ENCODE measurements at regions not wholly inside any gene's neighbourhood (a gene's known extent, or its start where the extent isn't known, plus 50 kb on each side); places are given as distances from the start of the nearest gene placed in this dataset.

DNA sequence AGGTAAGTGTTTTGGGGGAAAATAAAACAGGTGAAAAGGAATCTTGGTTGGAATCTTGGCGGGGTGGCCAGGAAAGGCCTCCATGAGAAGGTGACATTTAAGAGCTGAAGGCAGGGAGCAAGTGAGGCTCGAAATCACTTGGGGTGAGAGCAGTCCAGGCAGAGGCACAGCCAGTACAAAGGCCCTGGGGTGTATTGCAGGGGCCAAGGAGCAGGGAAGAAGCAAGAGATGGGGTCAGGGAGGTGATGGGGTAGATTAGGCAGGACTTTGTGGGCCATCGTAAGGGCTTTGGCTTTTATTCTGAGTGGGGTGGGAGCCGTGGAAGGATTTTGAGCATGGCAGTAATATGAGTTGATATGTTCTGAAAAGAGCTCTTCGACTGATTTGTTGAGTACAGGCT lies 551.1 kb downstream of the MN1 start:
- no peak for ATAC-seq
- TF ChIP-seq ARNTL (CRISPR knock-in tag; IDR thresholded peaks at IDR 0.05; ENCODE audit: borderline replicate concordance, low read depth) (no peak), ZFP3 (CRISPR knock-in tag; IDR thresholded peaks at IDR 0.05) (no peak), ZFP30 (CRISPR knock-in tag; IDR thresholded peaks at IDR 0.05) (no peak), ZNF565 (CRISPR knock-in tag; conservative IDR thresholded peaks at IDR 0.05; ENCODE audit: low read depth) (no peak), RARB (CRISPR knock-in tag; IDR thresholded peaks at IDR 0.05) (no peak), ZC3H10 (CRISPR knock-in tag; IDR thresholded peaks at IDR 0.05) (no peak), ZNF8 (CRISPR knock-in tag; IDR thresholded peaks at IDR 0.05) (no peak), TCF4 (CRISPR knock-in tag; IDR thresholded peaks at IDR 0.05; ENCODE audit: borderline replicate concordance) (no peak), CSDC2 (CRISPR knock-in tag; IDR thresholded peaks at IDR 0.05) (no peak)
- TF ChIP-seq, protein P1, sequence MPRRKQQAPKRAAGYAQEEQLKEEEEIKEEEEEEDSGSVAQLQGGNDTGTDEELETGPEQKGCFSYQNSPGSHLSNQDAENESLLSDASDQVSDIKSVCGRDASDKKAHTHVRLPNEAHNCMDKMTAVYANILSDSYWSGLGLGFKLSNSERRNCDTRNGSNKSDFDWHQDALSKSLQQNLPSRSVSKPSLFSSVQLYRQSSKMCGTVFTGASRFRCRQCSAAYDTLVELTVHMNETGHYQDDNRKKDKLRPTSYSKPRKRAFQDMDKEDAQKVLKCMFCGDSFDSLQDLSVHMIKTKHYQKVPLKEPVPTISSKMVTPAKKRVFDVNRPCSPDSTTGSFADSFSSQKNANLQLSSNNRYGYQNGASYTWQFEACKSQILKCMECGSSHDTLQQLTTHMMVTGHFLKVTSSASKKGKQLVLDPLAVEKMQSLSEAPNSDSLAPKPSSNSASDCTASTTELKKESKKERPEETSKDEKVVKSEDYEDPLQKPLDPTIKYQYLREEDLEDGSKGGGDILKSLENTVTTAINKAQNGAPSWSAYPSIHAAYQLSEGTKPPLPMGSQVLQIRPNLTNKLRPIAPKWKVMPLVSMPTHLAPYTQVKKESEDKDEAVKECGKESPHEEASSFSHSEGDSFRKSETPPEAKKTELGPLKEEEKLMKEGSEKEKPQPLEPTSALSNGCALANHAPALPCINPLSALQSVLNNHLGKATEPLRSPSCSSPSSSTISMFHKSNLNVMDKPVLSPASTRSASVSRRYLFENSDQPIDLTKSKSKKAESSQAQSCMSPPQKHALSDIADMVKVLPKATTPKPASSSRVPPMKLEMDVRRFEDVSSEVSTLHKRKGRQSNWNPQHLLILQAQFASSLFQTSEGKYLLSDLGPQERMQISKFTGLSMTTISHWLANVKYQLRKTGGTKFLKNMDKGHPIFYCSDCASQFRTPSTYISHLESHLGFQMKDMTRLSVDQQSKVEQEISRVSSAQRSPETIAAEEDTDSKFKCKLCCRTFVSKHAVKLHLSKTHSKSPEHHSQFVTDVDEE (CRISPR knock-in tag; IDR thresholded peaks at IDR 0.05), result no peak
- TF ChIP-seq, protein P2, sequence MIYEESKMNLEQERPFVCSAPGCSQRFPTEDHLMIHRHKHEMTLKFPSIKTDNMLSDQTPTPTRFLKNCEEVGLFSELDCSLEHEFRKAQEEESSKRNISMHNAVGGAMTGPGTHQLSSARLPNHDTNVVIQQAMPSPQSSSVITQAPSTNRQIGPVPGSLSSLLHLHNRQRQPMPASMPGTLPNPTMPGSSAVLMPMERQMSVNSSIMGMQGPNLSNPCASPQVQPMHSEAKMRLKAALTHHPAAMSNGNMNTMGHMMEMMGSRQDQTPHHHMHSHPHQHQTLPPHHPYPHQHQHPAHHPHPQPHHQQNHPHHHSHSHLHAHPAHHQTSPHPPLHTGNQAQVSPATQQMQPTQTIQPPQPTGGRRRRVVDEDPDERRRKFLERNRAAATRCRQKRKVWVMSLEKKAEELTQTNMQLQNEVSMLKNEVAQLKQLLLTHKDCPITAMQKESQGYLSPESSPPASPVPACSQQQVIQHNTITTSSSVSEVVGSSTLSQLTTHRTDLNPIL (CRISPR knock-in tag; IDR thresholded peaks at IDR 0.05; ENCODE audit: low read depth), result no peak

DNA sequence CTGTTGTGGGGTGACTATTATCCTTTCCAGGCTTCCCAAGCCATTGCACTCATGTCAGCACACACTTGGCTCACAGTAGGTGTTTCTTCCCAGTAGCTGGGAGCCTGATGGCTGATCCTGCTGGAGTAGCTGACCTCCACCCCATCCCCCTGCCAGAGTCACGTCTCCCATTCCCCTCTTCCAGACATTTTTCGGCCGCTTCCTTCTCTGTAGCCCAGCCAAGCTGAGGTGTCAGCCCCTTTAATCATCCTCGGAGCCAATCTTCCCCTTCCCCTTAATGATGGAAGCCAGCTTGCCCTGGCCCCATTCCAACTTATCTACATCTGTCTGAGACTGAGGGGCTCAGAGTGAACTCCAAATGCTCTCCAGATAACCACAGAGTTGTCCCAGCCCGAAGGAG lies 550.7 kb downstream of the MN1 start:
- no peak for ATAC-seq
- TF ChIP-seq, protein P3, sequence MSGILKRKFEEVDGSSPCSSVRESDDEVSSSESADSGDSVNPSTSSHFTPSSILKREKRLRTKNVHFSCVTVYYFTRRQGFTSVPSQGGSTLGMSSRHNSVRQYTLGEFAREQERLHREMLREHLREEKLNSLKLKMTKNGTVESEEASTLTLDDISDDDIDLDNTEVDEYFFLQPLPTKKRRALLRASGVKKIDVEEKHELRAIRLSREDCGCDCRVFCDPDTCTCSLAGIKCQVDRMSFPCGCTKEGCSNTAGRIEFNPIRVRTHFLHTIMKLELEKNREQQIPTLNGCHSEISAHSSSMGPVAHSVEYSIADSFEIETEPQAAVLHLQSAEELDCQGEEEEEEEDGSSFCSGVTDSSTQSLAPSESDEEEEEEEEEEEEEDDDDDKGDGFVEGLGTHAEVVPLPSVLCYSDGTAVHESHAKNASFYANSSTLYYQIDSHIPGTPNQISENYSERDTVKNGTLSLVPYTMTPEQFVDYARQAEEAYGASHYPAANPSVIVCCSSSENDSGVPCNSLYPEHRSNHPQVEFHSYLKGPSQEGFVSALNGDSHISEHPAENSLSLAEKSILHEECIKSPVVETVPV (CRISPR knock-in tag; IDR thresholded peaks at IDR 0.05), result no peak
- TF ChIP-seq GLIS3 (CRISPR knock-in tag; IDR thresholded peaks at IDR 0.05), result no peak
- no peak for TF ChIP-seq ARNTL (CRISPR knock-in tag; IDR thresholded peaks at IDR 0.05; ENCODE audit: borderline replicate concordance, low read depth)
- TF ChIP-seq, protein P4, sequence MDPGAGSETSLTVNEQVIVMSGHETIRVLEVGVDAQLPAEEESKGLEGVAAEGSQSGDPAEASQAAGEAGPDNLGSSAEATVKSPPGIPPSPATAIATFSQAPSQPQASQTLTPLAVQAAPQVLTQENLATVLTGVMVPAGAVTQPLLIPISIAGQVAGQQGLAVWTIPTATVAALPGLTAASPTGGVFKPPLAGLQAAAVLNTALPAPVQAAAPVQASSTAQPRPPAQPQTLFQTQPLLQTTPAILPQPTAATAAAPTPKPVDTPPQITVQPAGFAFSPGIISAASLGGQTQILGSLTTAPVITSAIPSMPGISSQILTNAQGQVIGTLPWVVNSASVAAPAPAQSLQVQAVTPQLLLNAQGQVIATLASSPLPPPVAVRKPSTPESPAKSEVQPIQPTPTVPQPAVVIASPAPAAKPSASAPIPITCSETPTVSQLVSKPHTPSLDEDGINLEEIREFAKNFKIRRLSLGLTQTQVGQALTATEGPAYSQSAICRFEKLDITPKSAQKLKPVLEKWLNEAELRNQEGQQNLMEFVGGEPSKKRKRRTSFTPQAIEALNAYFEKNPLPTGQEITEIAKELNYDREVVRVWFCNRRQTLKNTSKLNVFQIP (CRISPR knock-in tag; IDR thresholded peaks at IDR 0.05; ENCODE audit: borderline replicate concordance, low read depth), result no peak
- TF ChIP-seq ISL1 (CRISPR knock-in tag; IDR thresholded peaks at IDR 0.05), result no peak
- no peak for TF ChIP-seq TCF4 (CRISPR knock-in tag; IDR thresholded peaks at IDR 0.05; ENCODE audit: borderline replicate concordance)
- no peak for TF ChIP-seq RARB (CRISPR knock-in tag; IDR thresholded peaks at IDR 0.05)
- TF ChIP-seq ZNF70 (CRISPR knock-in tag; IDR thresholded peaks at IDR 0.05), result no peak
- no peak for TF ChIP-seq ZFP30 (CRISPR knock-in tag; IDR thresholded peaks at IDR 0.05)
- TF ChIP-seq ZNF8 (CRISPR knock-in tag; IDR thresholded peaks at IDR 0.05), result no peak
- no peak for TF ChIP-seq TOX (CRISPR knock-in tag; IDR thresholded peaks at IDR 0.05; ENCODE audit: borderline replicate concordance)
- TF ChIP-seq, protein P1 (CRISPR knock-in tag; IDR thresholded peaks at IDR 0.05), result no peak
- TF ChIP-seq ZNF565 (CRISPR knock-in tag; conservative IDR thresholded peaks at IDR 0.05; ENCODE audit: low read depth), result no peak
- TF ChIP-seq, protein P5, sequence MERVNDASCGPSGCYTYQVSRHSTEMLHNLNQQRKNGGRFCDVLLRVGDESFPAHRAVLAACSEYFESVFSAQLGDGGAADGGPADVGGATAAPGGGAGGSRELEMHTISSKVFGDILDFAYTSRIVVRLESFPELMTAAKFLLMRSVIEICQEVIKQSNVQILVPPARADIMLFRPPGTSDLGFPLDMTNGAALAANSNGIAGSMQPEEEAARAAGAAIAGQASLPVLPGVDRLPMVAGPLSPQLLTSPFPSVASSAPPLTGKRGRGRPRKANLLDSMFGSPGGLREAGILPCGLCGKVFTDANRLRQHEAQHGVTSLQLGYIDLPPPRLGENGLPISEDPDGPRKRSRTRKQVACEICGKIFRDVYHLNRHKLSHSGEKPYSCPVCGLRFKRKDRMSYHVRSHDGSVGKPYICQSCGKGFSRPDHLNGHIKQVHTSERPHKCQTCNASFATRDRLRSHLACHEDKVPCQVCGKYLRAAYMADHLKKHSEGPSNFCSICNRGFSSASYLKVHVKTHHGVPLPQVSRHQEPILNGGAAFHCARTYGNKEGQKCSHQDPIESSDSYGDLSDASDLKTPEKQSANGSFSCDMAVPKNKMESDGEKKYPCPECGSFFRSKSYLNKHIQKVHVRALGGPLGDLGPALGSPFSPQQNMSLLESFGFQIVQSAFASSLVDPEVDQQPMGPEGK (CRISPR knock-in tag; IDR thresholded peaks at IDR 0.05; ENCODE audit: borderline replicate concordance), result no peak
